ENCODE measurements at regions not wholly inside any gene's neighbourhood (a gene's known extent, or its start where the extent isn't known, plus 50 kb on each side); places are given as distances from the start of the nearest gene placed in this dataset.
"Not testable (repeated sequence)": the region's sequence is repeated elsewhere in the genome, so short reads cannot be mapped to it uniquely, and the experiment has no call there.

- H3K9me3 ChIP-seq, result no peaks in the 10 kb centered on the region
- no peak overlapping the region for H3K4me3 ChIP-seq
- no peak for TF ChIP-seq POLR2A (IDR thresholded peaks at IDR 0.05)
- TF ChIP-seq, protein P1, sequence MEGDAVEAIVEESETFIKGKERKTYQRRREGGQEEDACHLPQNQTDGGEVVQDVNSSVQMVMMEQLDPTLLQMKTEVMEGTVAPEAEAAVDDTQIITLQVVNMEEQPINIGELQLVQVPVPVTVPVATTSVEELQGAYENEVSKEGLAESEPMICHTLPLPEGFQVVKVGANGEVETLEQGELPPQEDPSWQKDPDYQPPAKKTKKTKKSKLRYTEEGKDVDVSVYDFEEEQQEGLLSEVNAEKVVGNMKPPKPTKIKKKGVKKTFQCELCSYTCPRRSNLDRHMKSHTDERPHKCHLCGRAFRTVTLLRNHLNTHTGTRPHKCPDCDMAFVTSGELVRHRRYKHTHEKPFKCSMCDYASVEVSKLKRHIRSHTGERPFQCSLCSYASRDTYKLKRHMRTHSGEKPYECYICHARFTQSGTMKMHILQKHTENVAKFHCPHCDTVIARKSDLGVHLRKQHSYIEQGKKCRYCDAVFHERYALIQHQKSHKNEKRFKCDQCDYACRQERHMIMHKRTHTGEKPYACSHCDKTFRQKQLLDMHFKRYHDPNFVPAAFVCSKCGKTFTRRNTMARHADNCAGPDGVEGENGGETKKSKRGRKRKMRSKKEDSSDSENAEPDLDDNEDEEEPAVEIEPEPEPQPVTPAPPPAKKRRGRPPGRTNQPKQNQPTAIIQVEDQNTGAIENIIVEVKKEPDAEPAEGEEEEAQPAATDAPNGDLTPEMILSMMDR (IDR thresholded peaks at IDR 0.05), result no peak
- H3K27me3 ChIP-seq, result no peaks in the 10 kb centered on the region
- no peaks in the 10 kb centered on the region for H3K4me1 ChIP-seq
- H3K36me3 ChIP-seq, result no peaks in the 10 kb centered on the region
- no peak overlapping the region for H3K27ac ChIP-seq
- DNase-seq, result no peak
These were observed 416.0 kb downstream of the ICE1 start for GRCh38 chr5:5838493-5838892.

DNA sequence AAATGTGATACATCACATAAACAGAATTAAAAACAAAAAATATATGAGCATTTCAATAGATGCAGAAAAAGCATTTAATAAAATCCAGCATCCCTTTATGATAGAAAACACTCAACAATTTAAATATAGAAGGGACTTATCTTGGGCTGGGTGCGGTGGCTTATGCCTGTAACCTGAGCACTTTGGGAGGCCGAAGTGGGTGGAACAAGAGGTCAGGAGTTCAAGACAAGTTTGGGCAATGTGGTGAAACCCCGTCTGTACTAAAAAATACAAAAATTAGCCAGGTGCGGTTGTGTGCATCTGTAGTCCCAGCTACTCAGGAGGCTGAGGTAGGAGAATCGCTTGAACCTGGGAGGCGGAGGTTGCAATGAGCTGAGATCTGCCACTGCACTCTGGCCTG is 409.1 kb downstream of the ICE1 start:
- H3K4me1 ChIP-seq, H3K9me3 ChIP-seq, H3K27ac ChIP-seq, H3K4me3 ChIP-seq, H3K36me3 ChIP-seq, DNase-seq, H3K27me3 ChIP-seq: not testable (repeated sequence)

- Histone ChIP-seq H3K27ac (no peak overlapping the region), H3K4me1 (no peaks in the 10 kb centered on the region), H3K27me3 (no peaks in the 10 kb centered on the region), H3K9me3 (no peaks in the 10 kb centered on the region), H3K4me3 (no peak overlapping the region), H3K36me3 (no peaks in the 10 kb centered on the region)
- no peak for DNase-seq
- TF ChIP-seq, protein P1 (IDR thresholded peaks at IDR 0.05), result no peak
These were observed 406.1 kb downstream of the ICE1 start for GRCh38 chr5:5828619-5829018.

- H3K4me1 ChIP-seq, result no peaks in the 10 kb centered on the region
- no peaks in the 10 kb centered on the region for H3K36me3 ChIP-seq
- TF ChIP-seq, protein P1 (IDR thresholded peaks at IDR 0.05), result no peak
- TF ChIP-seq POLR2A (IDR thresholded peaks at IDR 0.05), result no peak
- no peak for DNase-seq
- H3K9me3 ChIP-seq, result no peaks in the 10 kb centered on the region
- H3K4me3 ChIP-seq, result no peak overlapping the region
- no peaks in the 10 kb centered on the region for H3K27me3 ChIP-seq
- H3K27ac ChIP-seq, result no peak overlapping the region
These were observed 404.4 kb downstream of the ICE1 start for GRCh38 chr5:5826911-5827310.

DNA sequence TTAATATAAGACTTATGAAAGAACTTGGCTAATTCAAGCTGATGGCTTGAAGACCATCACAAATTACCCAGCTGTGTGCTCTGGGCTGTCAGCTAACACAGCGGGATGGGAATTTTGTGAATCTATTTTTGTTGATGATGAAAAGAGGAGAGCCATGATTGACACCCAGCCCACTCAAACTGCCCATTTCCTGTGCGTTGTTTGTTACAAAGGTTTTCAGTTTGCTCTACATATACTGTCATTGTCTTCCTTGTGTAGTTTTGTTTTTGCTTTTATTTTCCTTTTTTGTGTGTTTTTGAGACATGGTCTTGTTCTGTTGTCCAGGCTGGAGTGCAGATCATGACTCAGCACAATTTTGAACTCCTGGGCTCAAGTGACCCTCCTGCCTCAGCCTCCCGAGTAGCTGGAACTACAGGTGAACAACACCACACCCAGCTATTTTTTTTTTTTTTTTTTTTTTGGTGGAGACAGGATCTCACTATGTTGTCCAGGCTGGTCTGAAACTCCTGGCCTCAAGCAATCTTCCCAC is 400.3 kb downstream of the ICE1 start:
- Histone ChIP-seq H3K36me3 (no peaks in the 10 kb centered on the region), H3K4me3 (no peak overlapping the region), H3K27me3 (no peaks in the 10 kb centered on the region), H3K9me3 (no peaks in the 10 kb centered on the region), H3K4me1 (no peaks in the 10 kb centered on the region), H3K27ac (no peak overlapping the region)
- no peak for DNase-seq
- TF ChIP-seq POLR2A (IDR thresholded peaks at IDR 0.05), result no peak
- TF ChIP-seq, protein P1 (IDR thresholded peaks at IDR 0.05), result no peak

DNA sequence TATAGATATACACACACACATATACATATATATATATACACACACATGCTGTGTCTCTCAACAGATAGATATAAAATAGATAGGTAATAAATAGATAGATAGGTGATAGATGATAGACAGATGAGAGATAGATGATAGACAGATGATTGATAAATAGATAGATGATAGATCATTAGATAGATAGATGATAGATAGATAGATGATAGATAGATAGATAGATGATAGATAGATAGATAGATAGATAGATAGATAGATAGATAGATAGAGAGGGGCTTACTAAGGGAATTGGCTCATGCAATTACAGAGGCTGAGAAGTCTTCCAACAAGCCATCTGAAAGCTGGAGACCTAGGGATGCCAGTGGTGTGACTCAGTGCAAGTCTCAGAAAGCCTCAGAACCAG is 394.5 kb downstream of the ICE1 start:
- TF ChIP-seq POLR2A (IDR thresholded peaks at IDR 0.05), result no peak
- TF ChIP-seq, protein P1 (IDR thresholded peaks at IDR 0.05), result no peak
- H3K36me3 ChIP-seq, result no peaks in the 10 kb centered on the region
- H3K9me3 ChIP-seq, result no peaks in the 10 kb centered on the region
- no peak for DNase-seq
- no peaks in the 10 kb centered on the region for H3K4me1 ChIP-seq
- no peak overlapping the region for H3K27ac ChIP-seq
- H3K4me3 ChIP-seq, result no peak overlapping the region
- no peaks in the 10 kb centered on the region for H3K27me3 ChIP-seq

Measured in Peyer's patch (tissue), 4 donors.